ENCODE measurements at regions not wholly inside any gene's neighbourhood (a gene's known extent, or its start where the extent isn't known, plus 50 kb on each side); places are given as distances from the start of the nearest gene placed in this dataset.

DNA sequence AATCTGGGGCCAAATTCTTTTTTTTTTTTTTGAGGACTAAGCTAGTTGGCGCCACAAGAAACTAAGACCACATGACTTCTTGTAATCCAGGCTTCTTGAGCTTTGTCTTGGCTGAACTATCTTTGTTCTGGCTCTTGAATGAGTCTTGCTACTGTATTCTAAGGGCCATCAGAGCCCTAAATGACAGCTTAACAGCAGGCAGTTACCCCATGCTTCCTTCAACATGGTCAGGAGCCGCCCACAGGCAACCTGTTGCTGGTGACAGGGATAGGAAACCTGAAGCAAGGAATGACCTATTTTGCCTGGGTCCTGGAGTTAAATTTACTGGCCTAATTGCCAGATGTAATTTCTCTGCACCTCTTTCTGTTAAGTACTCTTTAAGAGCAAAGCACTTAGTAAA is 188.2 kb upstream of the PLXNA2 start:
- Histone ChIP-seq H3K4me2 (ENCODE audit: low read length) (no peak overlapping the region), H2AFZ (ENCODE audit: low read length) (no peak overlapping the region), H4K20me1 (ENCODE audit: insufficient read depth, low read length) (no peaks in the 10 kb centered on the region), H3K9me2 (ENCODE audit: insufficient read depth, low read length) (no peaks in the 10 kb centered on the region), H3K36me3 (ENCODE audit: insufficient read depth, low read length) (no peaks in the 10 kb centered on the region), H3K27ac (ENCODE audit: low read depth, low read length, poor library complexity, severe bottlenecking) (no peak overlapping the region), H3K4me3 (ENCODE audit: low read depth, low read length, poor library complexity, severe bottlenecking) (no peak overlapping the region), H3K9me3 (ENCODE audit: low read length) (no peaks in the 10 kb centered on the region), H3K79me2 (ENCODE audit: insufficient read depth, low read depth, low read length) (no peaks in the 10 kb centered on the region), H3K4me1 (ENCODE audit: insufficient read depth, low read length, poor library complexity, severe bottlenecking) (no peaks in the 10 kb centered on the region)
- intact Hi-C loops (cut with micrococcal nuclease; ENCODE audit: unreplicated experiment) = no loop called here
- BruUV-seq (replicated peaks) = no TSS peak
- TF ChIP-seq EZH2phosphoT487 (IDR thresholded peaks at IDR 0.05; ENCODE audit: borderline replicate concordance, low read depth, low read length) = no peak
- no peak for TF ChIP-seq CTCF (conservative IDR thresholded peaks at IDR 0.05; ENCODE audit: low read length)
- DNase-seq (ENCODE audit: low spot score) = no peak
- ChIA-PET POLR2A (no interaction called here), CTCF (ENCODE audit: unreplicated experiment) (no interaction called here)

GRCh38 chr1:208433086-208433485 is 188.9 kb upstream of the PLXNA2 start:
- Histone ChIP-seq H3K79me2 (ENCODE audit: insufficient read depth, low read depth, low read length) (no peaks in the 10 kb centered on the region), H4K20me1 (ENCODE audit: insufficient read depth, low read length) (no peaks in the 10 kb centered on the region), H3K9me2 (ENCODE audit: insufficient read depth, low read length) (no peaks in the 10 kb centered on the region), H3K4me3 (ENCODE audit: low read depth, low read length, poor library complexity, severe bottlenecking) (no peak overlapping the region), H3K27ac (ENCODE audit: low read depth, low read length, poor library complexity, severe bottlenecking) (no peak overlapping the region), H3K4me1 (ENCODE audit: insufficient read depth, low read length, poor library complexity, severe bottlenecking) (no peaks in the 10 kb centered on the region), H3K9me3 (ENCODE audit: low read length) (no peaks in the 10 kb centered on the region), H2AFZ (ENCODE audit: low read length) (no peak overlapping the region), H3K4me2 (ENCODE audit: low read length) (no peak overlapping the region), H3K36me3 (ENCODE audit: insufficient read depth, low read length) (no peaks in the 10 kb centered on the region)
- no peak for DNase-seq (ENCODE audit: low spot score)
- intact Hi-C loops (cut with micrococcal nuclease; ENCODE audit: unreplicated experiment) = no loop called here
- BruUV-seq (replicated peaks) = no TSS peak
- ChIA-PET CTCF (ENCODE audit: unreplicated experiment) (no interaction called here), POLR2A (interaction anchor here (0.8 kb wide), 1 partner anchor 19 kb away, joined by 5 read pairs; no protein-coding TSS in a partner anchor)
- no peak for TF ChIP-seq EZH2phosphoT487 (IDR thresholded peaks at IDR 0.05; ENCODE audit: borderline replicate concordance, low read depth, low read length)
- TF ChIP-seq CTCF (conservative IDR thresholded peaks at IDR 0.05; ENCODE audit: low read length) = no peak

- ChIA-PET POLR2A (interaction anchor here (0.8 kb wide), 1 partner anchor 20 kb away, joined by 5 read pairs; no protein-coding TSS in a partner anchor), CTCF (ENCODE audit: unreplicated experiment) (no interaction called here)
- Histone ChIP-seq H4K20me1 (ENCODE audit: insufficient read depth, low read length) (no peaks in the 10 kb centered on the region), H3K9me2 (ENCODE audit: insufficient read depth, low read length) (no peaks in the 10 kb centered on the region), H3K4me1 (ENCODE audit: insufficient read depth, low read length, poor library complexity, severe bottlenecking) (no peaks in the 10 kb centered on the region), H3K4me2 (ENCODE audit: low read length) (no peak overlapping the region), H3K79me2 (ENCODE audit: insufficient read depth, low read depth, low read length) (no peaks in the 10 kb centered on the region), H3K4me3 (ENCODE audit: low read depth, low read length, poor library complexity, severe bottlenecking) (no peak overlapping the region), H3K27ac (ENCODE audit: low read depth, low read length, poor library complexity, severe bottlenecking) (no peak overlapping the region), H3K36me3 (ENCODE audit: insufficient read depth, low read length) (no peaks in the 10 kb centered on the region), H3K9me3 (ENCODE audit: low read length) (no peaks in the 10 kb centered on the region), H2AFZ (ENCODE audit: low read length) (no peak overlapping the region)
- no TSS peak for BruUV-seq (replicated peaks)
- intact Hi-C loops (cut with micrococcal nuclease; ENCODE audit: unreplicated experiment) = no loop called here
- DNase-seq (ENCODE audit: low spot score) = no peak
- TF ChIP-seq CTCF (conservative IDR thresholded peaks at IDR 0.05; ENCODE audit: low read length) = no peak
- no peak for TF ChIP-seq EZH2phosphoT487 (IDR thresholded peaks at IDR 0.05; ENCODE audit: borderline replicate concordance, low read depth, low read length)
Observed at GRCh38 chr1:208433971-208434370, 189.8 kb upstream of the PLXNA2 start.
